ENCODE measurements at regions not wholly inside any gene's neighbourhood (a gene's known extent, or its start where the extent isn't known, plus 50 kb on each side); places are given as distances from the start of the nearest gene placed in this dataset.

DNA sequence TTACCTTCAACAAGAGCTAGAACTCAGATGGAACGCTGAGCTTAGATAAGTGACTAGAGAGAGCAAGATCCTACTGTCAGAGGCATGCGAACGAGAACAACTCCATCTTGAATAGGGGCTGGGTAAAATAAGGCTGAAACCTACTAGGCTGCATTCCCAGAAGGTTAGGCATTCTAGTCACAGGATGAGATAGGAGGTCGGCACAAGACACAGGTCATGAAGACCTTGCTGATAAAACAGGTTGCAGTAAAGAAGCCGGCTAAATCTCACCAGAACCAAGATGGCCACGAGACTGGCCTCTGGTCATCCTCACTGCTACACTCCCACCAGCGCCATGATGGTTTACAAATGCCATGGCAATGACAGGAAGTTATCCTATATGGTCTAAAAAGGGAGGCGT is 59.6 kb upstream of the PLEKHG3 start:
- TF ChIP-seq, protein P1, sequence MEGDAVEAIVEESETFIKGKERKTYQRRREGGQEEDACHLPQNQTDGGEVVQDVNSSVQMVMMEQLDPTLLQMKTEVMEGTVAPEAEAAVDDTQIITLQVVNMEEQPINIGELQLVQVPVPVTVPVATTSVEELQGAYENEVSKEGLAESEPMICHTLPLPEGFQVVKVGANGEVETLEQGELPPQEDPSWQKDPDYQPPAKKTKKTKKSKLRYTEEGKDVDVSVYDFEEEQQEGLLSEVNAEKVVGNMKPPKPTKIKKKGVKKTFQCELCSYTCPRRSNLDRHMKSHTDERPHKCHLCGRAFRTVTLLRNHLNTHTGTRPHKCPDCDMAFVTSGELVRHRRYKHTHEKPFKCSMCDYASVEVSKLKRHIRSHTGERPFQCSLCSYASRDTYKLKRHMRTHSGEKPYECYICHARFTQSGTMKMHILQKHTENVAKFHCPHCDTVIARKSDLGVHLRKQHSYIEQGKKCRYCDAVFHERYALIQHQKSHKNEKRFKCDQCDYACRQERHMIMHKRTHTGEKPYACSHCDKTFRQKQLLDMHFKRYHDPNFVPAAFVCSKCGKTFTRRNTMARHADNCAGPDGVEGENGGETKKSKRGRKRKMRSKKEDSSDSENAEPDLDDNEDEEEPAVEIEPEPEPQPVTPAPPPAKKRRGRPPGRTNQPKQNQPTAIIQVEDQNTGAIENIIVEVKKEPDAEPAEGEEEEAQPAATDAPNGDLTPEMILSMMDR (conservative IDR thresholded peaks at IDR 0.05 in 1 of 2, IDR thresholded peaks at IDR 0.05 in 1 of 2; ENCODE audit: extremely low read depth in 1 of 2, insufficient read depth in 1 of 2, low read depth in 1 of 2, low read length in 2 of 2) = no peak
- no peak for TF ChIP-seq EZH2 (IDR thresholded peaks at IDR 0.05; ENCODE audit: borderline replicate concordance, low read length)

All from mammary epithelial cell (primary cell).